K562 (cell line): ENCODE measurements at regions not wholly inside any gene's neighbourhood (a gene's known extent, or its start where the extent isn't known, plus 50 kb on each side); places are given as distances from the start of the nearest gene placed in this dataset.

Experiments used
- ATAC-seq: fragments of 200-7000 bp; cut with Tn5 transposase; 3 replicates; pipeline ENCODE4 v1.9.1; 2020; ENCODE audit warnings: moderate library complexity
- BruUV-seq: library from RNA; stranded (reverse); fragments of 400-500 nt; replicated peaks from 2 replicates; lab custom pipeline; 2021; lab: Mats Ljungman, UMichigan
- CTCF ChIA-PET: fragments of 300-600 bp; formaldehyde crosslinking; extraction: SDS; loops from one replicate; lab custom pipeline; 2021; ENCODE audit warnings: low intra/inter-chr PET ratio; lab: Yijun Ruan, JAX
- POLR2A ChIA-PET: fragments of 300-600, 350-650 bp; sonication (Branson Sonifier 250); formaldehyde crosslinking; extraction: SDS; loops from one replicate; lab custom pipeline; 2021; ENCODE audit warnings: antibody characterized with exemption, inconsistent platforms; lab: Yijun Ruan, JAX
- DNase-seq, 4 experiments: peaks; one replicate each; pipeline versions ENCODE4 v3.0.0 to v3.0.0-alpha.2; 2011 to 2018; ENCODE audit warnings: low spot score in 3 of 4, mixed read lengths in 3 of 4; ENCODE audit errors: extremely low read depth in 1 of 4
- FAIRE-seq: peaks from 2 replicates; lab custom pipeline; 2011; peaks lifted over from hg19 to GRCh38; lab: Jason Lieb, UNC
- H2AFZ ChIP-seq: 2 replicates; pipeline ENCODE4 v1.6.0; 2011; ENCODE audit warnings: low read depth, low read length, control low read depth, inconsistent platforms
- H3K27ac ChIP-seq: fragments of 200-600 bp; 3 replicates; pipeline ENCODE4 v1.8.0; 2011; ENCODE audit warnings: low read depth, mild to moderate bottlenecking, control low read depth, inconsistent platforms, low read length, moderate library complexity, mixed read lengths; ENCODE audit errors: extremely low read depth
- H3K27me3 ChIP-seq, 2 experiments: fragments of 300-600 bp in 1 of 2; 2 replicates in 1 of 2; 3 replicates in 1 of 2; pipeline versions ENCODE4 v1.6.0 to v1.8.0; 2011; ENCODE audit warnings: inconsistent platforms in 2 of 2, low read length in 2 of 2, mild to moderate bottlenecking in 1 of 2, mixed read lengths in 1 of 2, moderate library complexity in 1 of 2; ENCODE audit not compliant: control insufficient read depth in 2 of 2, insufficient read depth in 2 of 2
- H3K36me3 ChIP-seq: fragments of 300-600 bp; 3 replicates; pipeline ENCODE4 v1.8.0; 2011; ENCODE audit warnings: mild to moderate bottlenecking, low read length, inconsistent platforms; ENCODE audit not compliant: control insufficient read depth, insufficient read depth
- H3K4me1 ChIP-seq, 2 experiments: fragments of 200-600 bp in 1 of 2; replicated peaks in 1 of 2; 2 replicates in 1 of 2; 3 replicates in 1 of 2; pipeline versions ENCODE4 v1.5.1 to v1.8.0; 2011; ENCODE audit warnings: inconsistent platforms in 2 of 2, low read length in 2 of 2, mild to moderate bottlenecking in 1 of 2, mixed read lengths in 1 of 2, moderate library complexity in 1 of 2; ENCODE audit not compliant: control insufficient read depth in 2 of 2, insufficient read depth in 2 of 2
- H3K4me2 ChIP-seq: 2 replicates; pipeline ENCODE4 v1.6.1; 2011; ENCODE audit warnings: low read length, control low read depth, inconsistent platforms, mixed read lengths; ENCODE audit not compliant: insufficient read depth
- H3K4me3 ChIP-seq: fragments of 200-600 bp; sonication (generic), shearing (Covaris generic); 2 replicates; pipeline ENCODE4 v1.5.1; 2016; ENCODE audit warnings: control low read depth, inconsistent platforms
- H3K79me2 ChIP-seq: fragments of 200-600 bp; 3 replicates; pipeline ENCODE4 v1.8.0; 2011; ENCODE audit warnings: low read length, inconsistent platforms; ENCODE audit not compliant: control insufficient read depth, insufficient read depth
- H3K9ac ChIP-seq, 2 experiments: 2 replicates each; pipeline versions ENCODE4 v1.6.0 to v1.6.1; 2011; ENCODE audit warnings: low read depth in 2 of 2, low read length in 2 of 2, control low read depth in 1 of 2, inconsistent platforms in 1 of 2, mild to moderate bottlenecking in 1 of 2, mixed read lengths in 1 of 2; ENCODE audit not compliant: insufficient read depth in 1 of 2
- H3K9me1 ChIP-seq: one replicate; pipeline ENCODE4 v1.6.0; 2011; ENCODE audit warnings: inconsistent platforms, mild to moderate bottlenecking, low read length, moderate library complexity; ENCODE audit not compliant: control insufficient read depth, insufficient read depth
- H3K9me3 ChIP-seq: replicated peaks from 2 replicates; pipeline ENCODE4 v1.5.1; 2011; ENCODE audit warnings: low read depth, low read length, inconsistent platforms; ENCODE audit not compliant: control insufficient read depth, insufficient read depth
- H4K20me1 ChIP-seq: replicated peaks from 2 replicates; pipeline ENCODE4 v1.6.1; 2011; ENCODE audit warnings: low read length, inconsistent platforms, mixed read lengths; ENCODE audit not compliant: control insufficient read depth, insufficient read depth
- CBX3 ChIP-seq, 2 experiments: IDR thresholded peaks; 1 replicate in 1 of 2; 2 replicates in 1 of 2; pipeline ENCODE4 v1.6.1; 2012; ENCODE audit warnings: inconsistent platforms in 2 of 2, low read length in 2 of 2, borderline replicate concordance in 1 of 2, control low read depth in 1 of 2
- CCNT2 ChIP-seq: IDR thresholded peaks from 2 replicates; pipeline ENCODE4 v1.6.1; 2011; ENCODE audit warnings: borderline replicate concordance, low read depth, mild to moderate bottlenecking, moderate library complexity, mixed read lengths, low read length; ENCODE audit not compliant: insufficient read length; ENCODE audit errors: extremely low read depth
- CUX1 ChIP-seq: fragments of 200-800 bp; sonication (Bioruptor generic); IDR thresholded peaks from 2 replicates; pipeline ENCODE4 v1.6.1; 2016; ENCODE audit warnings: missing genetic modification characterization, missing compliant biosample characterization
- HCFC1 ChIP-seq: IDR thresholded peaks from 2 replicates; pipeline ENCODE4 v1.6.1; 2012; ENCODE audit warnings: low read depth, low read length, improper control_type of control experiment
- HDAC2 ChIP-seq: fragments of 450-650 bp; IDR thresholded peaks from 2 replicates; pipeline ENCODE4 v1.6.1; 2016; ENCODE audit warnings: mild to moderate bottlenecking
- KLF6 ChIP-seq: fragments of 250-450 bp; sonication (Bioruptor Pico); IDR thresholded peaks from 2 replicates; pipeline ENCODE4 v1.4.0; 2020; ENCODE audit warnings: mild to moderate bottlenecking, moderate library complexity, borderline replicate concordance
- NCOA6 ChIP-seq: fragments of 450-650 bp; IDR thresholded peaks from 2 replicates; pipeline ENCODE4 v1.6.1; 2017; ENCODE audit warnings: mild to moderate bottlenecking
- NFATC3 ChIP-seq: fragments of 450-650 bp; IDR thresholded peaks from 2 replicates; pipeline ENCODE4 v1.6.1; 2017; ENCODE audit warnings: mild to moderate bottlenecking
- PRDM10 ChIP-seq: fragments of 450-650 bp; IDR thresholded peaks from 2 replicates; pipeline ENCODE4 v1.6.1; 2018; ENCODE audit not compliant: partially characterized antibody
- ZNF324 ChIP-seq: fragments of 250-450 bp; sonication (Bioruptor Pico); IDR thresholded peaks from 2 replicates; pipeline ENCODE4 v1.4.0; 2020; ENCODE audit warnings: mild to moderate bottlenecking
- WGBS: fragments of 100-300 bp; shearing (Covaris generic); methylation state at CpG from one replicate; pipeline ENCODE4 v1.1.6; 2016; ENCODE audit warnings: low coverage, mixed read lengths; ENCODE audit not compliant: insufficient coverage; ENCODE audit errors: missing lambda C conversion rate; 5-methylcytosine and 5-hydroxymethylcytosine counted together
- in situ Hi-C: fragments of 300-500 bp; cut with MboI; formaldehyde crosslinking; loops from 4 replicates; pipeline ENCODE4 v1.15.0; 2018; ENCODE audit warnings: inconsistent platforms, mixed read lengths
- intact Hi-C: fragments of 100-400 bp; cut with micrococcal nuclease; formaldehyde crosslinking; loops from 2 replicates; pipeline ENCODE4 v1.14.2; 2022
- TF ChIP-seq, protein P1 (sequence below): sonication (generic); formaldehyde crosslinking; IDR thresholded peaks from 2 replicates; pipeline ENCODE4 v1.8.0; 2022; ENCODE audit warnings: missing genetic modification reagents, mild to moderate bottlenecking, borderline replicate concordance
- TF ChIP-seq, protein P2 (sequence below): fragments of 250-450 bp; sonication (Bioruptor Pico); IDR thresholded peaks from 2 replicates; pipeline ENCODE4 v1.8.0; 2022; ENCODE audit warnings: inconsistent platforms

GRCh38 chr12:43665091-43665490 is 93.5 kb downstream of the PUS7L start:
- no peaks in the 10 kb centered on the region for H3K79me2 ChIP-seq
- H3K36me3 ChIP-seq, result no peaks in the 10 kb centered on the region
- TF ChIP-seq CBX3 (IDR thresholded peaks at IDR 0.05; ENCODE audit: borderline replicate concordance in 1 of 2, low read length in 2 of 2) (no peak), HCFC1 (no peak), HDAC2 (no peak), PRDM10 (no peak), KLF6 (CRISPR knock-in tag) (no peak), NCOA6 (no peak), ZNF324 (CRISPR knock-in tag) (no peak), CUX1 (no peak), CCNT2 (no peak), NFATC3 (no peak)
- TF ChIP-seq, protein P1, sequence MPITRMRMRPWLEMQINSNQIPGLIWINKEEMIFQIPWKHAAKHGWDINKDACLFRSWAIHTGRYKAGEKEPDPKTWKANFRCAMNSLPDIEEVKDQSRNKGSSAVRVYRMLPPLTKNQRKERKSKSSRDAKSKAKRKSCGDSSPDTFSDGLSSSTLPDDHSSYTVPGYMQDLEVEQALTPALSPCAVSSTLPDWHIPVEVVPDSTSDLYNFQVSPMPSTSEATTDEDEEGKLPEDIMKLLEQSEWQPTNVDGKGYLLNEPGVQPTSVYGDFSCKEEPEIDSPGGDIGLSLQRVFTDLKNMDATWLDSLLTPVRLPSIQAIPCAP (CRISPR knock-in tag), result no peak
- TF ChIP-seq, protein P2, sequence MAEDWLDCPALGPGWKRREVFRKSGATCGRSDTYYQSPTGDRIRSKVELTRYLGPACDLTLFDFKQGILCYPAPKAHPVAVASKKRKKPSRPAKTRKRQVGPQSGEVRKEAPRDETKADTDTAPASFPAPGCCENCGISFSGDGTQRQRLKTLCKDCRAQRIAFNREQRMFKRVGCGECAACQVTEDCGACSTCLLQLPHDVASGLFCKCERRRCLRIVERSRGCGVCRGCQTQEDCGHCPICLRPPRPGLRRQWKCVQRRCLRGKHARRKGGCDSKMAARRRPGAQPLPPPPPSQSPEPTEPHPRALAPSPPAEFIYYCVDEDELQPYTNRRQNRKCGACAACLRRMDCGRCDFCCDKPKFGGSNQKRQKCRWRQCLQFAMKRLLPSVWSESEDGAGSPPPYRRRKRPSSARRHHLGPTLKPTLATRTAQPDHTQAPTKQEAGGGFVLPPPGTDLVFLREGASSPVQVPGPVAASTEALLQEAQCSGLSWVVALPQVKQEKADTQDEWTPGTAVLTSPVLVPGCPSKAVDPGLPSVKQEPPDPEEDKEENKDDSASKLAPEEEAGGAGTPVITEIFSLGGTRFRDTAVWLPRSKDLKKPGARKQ, result no peak
- no peaks in the 10 kb centered on the region for H3K4me1 ChIP-seq
- ChIA-PET CTCF (no interaction called here), POLR2A (no interaction called here)
- no peaks in the 10 kb centered on the region for H3K27me3 ChIP-seq
- DNase-seq, result no peak
- H2AFZ ChIP-seq, result no peak overlapping the region
- no peak for ATAC-seq
- H3K4me2 ChIP-seq, result no peak overlapping the region
- no peak overlapping the region for H3K27ac ChIP-seq
- H3K4me3 ChIP-seq, result no peak overlapping the region
- 0% methylated on average over 1 of the region's 1 CpG for WGBS
- no peaks in the 10 kb centered on the region for H4K20me1 ChIP-seq
- intact Hi-C loops, result no loop called here
- in situ Hi-C loops, result no loop called here
- no peak overlapping the region for H3K9ac ChIP-seq
- no peak for FAIRE-seq
- no peaks in the 10 kb centered on the region for H3K9me3 ChIP-seq
- no peaks in the 10 kb centered on the region for H3K9me1 ChIP-seq
- no TSS peak for BruUV-seq
